SU-DHL-6 (cell line): ENCODE measurements at regions not wholly inside any gene's neighbourhood (a gene's known extent, or its start where the extent isn't known, plus 50 kb on each side); places are given as distances from the start of the nearest gene placed in this dataset.

Experiments
- H2AFZ ChIP-seq: fragments of 200-600 bp; sonication (generic); 2 replicates; pipeline ENCODE4 v1.6.1; 2014; ENCODE audit warnings: low read depth, mild to moderate bottlenecking, moderate library complexity, mixed read lengths, antibody characterized with exemption, low read length; ENCODE audit not compliant: severe bottlenecking
- H3F3A ChIP-seq: fragments of 200-600 bp; shearing (Covaris generic); 2 replicates; pipeline ENCODE4 v1.6.0; 2016; ENCODE audit warnings: antibody characterized with exemption, mild to moderate bottlenecking; ENCODE audit not compliant: insufficient read depth
- H3K27ac ChIP-seq: fragments of 200-600 bp; sonication (generic); 2 replicates; pipeline ENCODE4 v1.5.1; 2016; ENCODE audit warnings: low read depth, mild to moderate bottlenecking, low read length, moderate library complexity, mixed read lengths
- H3K27me3 ChIP-seq: fragments of 200-600 bp; sonication (generic), shearing (Covaris generic); 2 replicates; pipeline ENCODE4 v1.6.0; 2014; ENCODE audit warnings: mild to moderate bottlenecking, low read length
- H3K36me3 ChIP-seq: fragments of 200-600 bp; sonication (generic); 2 replicates; pipeline ENCODE4 v1.6.1; 2014; ENCODE audit warnings: mild to moderate bottlenecking, low read length, mixed read lengths
- H3K4me2 ChIP-seq: fragments of 300-600, 200-600 bp; shearing (Covaris generic), sonication (generic); 2 replicates; pipeline ENCODE4 v1.6.0; 2014; ENCODE audit warnings: low read length, low read depth, mild to moderate bottlenecking; ENCODE audit not compliant: poor library complexity, severe bottlenecking
- H3K4me3 ChIP-seq: fragments of 200-600 bp; sonication (generic); 2 replicates; pipeline ENCODE4 v1.5.1; 2014; ENCODE audit warnings: antibody characterized with exemption, low read length, mild to moderate bottlenecking, mixed read lengths; ENCODE audit not compliant: insufficient read depth, poor library complexity, severe bottlenecking
- H3K79me2 ChIP-seq: fragments of 200-600 bp; sonication (generic); 2 replicates; pipeline ENCODE4 v1.6.1; 2014; ENCODE audit warnings: mild to moderate bottlenecking, low read length, moderate library complexity; ENCODE audit not compliant: insufficient read depth
- H3K9ac ChIP-seq: fragments of 200-600 bp; sonication (generic); 2 replicates; pipeline ENCODE4 v1.7.0; 2014; ENCODE audit warnings: mild to moderate bottlenecking, low read length
- H3K9me2 ChIP-seq: fragments of 200-600 bp; sonication (generic); replicated peaks from 2 replicates; pipeline ENCODE4 v1.6.1; 2014; ENCODE audit warnings: low read length; ENCODE audit not compliant: insufficient read depth
- H3K9me3 ChIP-seq: fragments of 200-600 bp; sonication (generic); 2 replicates; pipeline ENCODE4 v1.6.1; 2014; ENCODE audit warnings: low read length, mixed read lengths; ENCODE audit not compliant: insufficient read depth
- H4K20me1 ChIP-seq: fragments of 200-600 bp; sonication (generic); 2 replicates; pipeline ENCODE4 v1.6.1; 2014; ENCODE audit warnings: low read depth, mild to moderate bottlenecking, antibody characterized with exemption, low read length, moderate library complexity, mixed read lengths
- EZH2phosphoT487 ChIP-seq: fragments of 200-600 bp; sonication (generic), shearing (Covaris generic); conservative IDR thresholded peaks from 2 replicates; pipeline ENCODE4 v1.6.1; 2018; ENCODE audit warnings: mild to moderate bottlenecking, antibody characterized with exemption, low read length, moderate library complexity, mixed read lengths
- TF ChIP-seq, protein P1 (sequence below): fragments of 200-600 bp; sonication (generic); IDR thresholded peaks from one replicate; pipeline ENCODE4 v1.5.1; 2017; ENCODE audit warnings: antibody characterized with exemption, mild to moderate bottlenecking, low read length, moderate library complexity; ENCODE audit not compliant: insufficient read depth, poor library complexity, severe bottlenecking

DNA sequence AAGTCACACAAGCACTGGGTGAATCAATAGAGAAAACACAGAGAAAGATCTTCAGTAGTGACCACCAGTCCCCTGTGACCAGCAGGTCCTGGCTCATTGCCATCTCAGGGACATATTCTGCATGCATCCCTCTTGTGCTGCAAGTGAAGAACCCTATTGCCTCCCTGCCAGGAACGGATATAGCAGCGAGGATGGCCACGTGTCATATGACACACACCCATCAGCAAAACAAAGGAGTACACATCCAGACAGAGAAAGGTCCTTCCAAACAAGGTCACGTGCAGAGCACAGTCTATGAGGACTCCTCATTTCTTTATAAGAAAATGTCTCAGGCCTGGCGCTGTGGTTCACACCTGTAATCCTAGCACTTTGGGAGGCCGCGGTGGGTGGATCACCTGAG, 638.4 kb downstream of the FLRT2 start:
- H2AFZ ChIP-seq = no peak overlapping the region
- no peaks in the 10 kb centered on the region for H3F3A ChIP-seq
- no peaks in the 10 kb centered on the region for H3K9me2 ChIP-seq
- no peaks in the 10 kb centered on the region for H3K27me3 ChIP-seq
- no peak overlapping the region for H3K27ac ChIP-seq
- H3K79me2 ChIP-seq = no peaks in the 10 kb centered on the region
- no peak overlapping the region for H3K9ac ChIP-seq
- H3K36me3 ChIP-seq = no peaks in the 10 kb centered on the region
- no peaks in the 10 kb centered on the region for H4K20me1 ChIP-seq
- TF ChIP-seq, protein P1, sequence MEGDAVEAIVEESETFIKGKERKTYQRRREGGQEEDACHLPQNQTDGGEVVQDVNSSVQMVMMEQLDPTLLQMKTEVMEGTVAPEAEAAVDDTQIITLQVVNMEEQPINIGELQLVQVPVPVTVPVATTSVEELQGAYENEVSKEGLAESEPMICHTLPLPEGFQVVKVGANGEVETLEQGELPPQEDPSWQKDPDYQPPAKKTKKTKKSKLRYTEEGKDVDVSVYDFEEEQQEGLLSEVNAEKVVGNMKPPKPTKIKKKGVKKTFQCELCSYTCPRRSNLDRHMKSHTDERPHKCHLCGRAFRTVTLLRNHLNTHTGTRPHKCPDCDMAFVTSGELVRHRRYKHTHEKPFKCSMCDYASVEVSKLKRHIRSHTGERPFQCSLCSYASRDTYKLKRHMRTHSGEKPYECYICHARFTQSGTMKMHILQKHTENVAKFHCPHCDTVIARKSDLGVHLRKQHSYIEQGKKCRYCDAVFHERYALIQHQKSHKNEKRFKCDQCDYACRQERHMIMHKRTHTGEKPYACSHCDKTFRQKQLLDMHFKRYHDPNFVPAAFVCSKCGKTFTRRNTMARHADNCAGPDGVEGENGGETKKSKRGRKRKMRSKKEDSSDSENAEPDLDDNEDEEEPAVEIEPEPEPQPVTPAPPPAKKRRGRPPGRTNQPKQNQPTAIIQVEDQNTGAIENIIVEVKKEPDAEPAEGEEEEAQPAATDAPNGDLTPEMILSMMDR = no peak
- TF ChIP-seq EZH2phosphoT487 = no peak
- no peak overlapping the region for H3K4me3 ChIP-seq
- H3K9me3 ChIP-seq = no peaks in the 10 kb centered on the region
- no peak overlapping the region for H3K4me2 ChIP-seq

DNA sequence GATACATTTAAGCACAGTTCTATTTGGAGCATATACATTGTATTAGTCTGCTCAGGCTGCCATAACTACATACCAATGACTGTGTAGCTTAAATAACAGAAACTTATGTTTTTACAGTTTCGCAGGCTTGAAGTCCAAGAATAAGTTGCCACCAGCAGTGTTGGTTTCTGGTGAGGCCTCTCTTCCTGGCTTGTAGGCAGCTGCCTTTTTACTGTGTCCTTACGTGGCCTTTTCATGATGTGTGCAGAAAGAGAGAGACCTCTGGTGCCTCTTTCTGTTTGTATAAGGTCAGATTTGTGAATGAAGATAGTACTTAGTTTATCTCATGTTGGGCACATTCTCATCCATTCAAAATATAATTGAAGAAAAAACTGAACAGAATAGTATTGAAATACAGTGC, 636.6 kb downstream of the FLRT2 start:
- H3K9ac ChIP-seq = no peak overlapping the region
- no peaks in the 10 kb centered on the region for H4K20me1 ChIP-seq
- H3K27me3 ChIP-seq = no peaks in the 10 kb centered on the region
- H2AFZ ChIP-seq = no peak overlapping the region
- no peaks in the 10 kb centered on the region for H3K79me2 ChIP-seq
- no peak overlapping the region for H3K27ac ChIP-seq
- H3F3A ChIP-seq = no peaks in the 10 kb centered on the region
- H3K4me2 ChIP-seq = no peak overlapping the region
- no peak overlapping the region for H3K4me3 ChIP-seq
- no peaks in the 10 kb centered on the region for H3K36me3 ChIP-seq
- H3K9me3 ChIP-seq = no peaks in the 10 kb centered on the region
- H3K9me2 ChIP-seq = no peaks in the 10 kb centered on the region
- TF ChIP-seq, protein P1 = no peak
- TF ChIP-seq EZH2phosphoT487 = no peak

DNA sequence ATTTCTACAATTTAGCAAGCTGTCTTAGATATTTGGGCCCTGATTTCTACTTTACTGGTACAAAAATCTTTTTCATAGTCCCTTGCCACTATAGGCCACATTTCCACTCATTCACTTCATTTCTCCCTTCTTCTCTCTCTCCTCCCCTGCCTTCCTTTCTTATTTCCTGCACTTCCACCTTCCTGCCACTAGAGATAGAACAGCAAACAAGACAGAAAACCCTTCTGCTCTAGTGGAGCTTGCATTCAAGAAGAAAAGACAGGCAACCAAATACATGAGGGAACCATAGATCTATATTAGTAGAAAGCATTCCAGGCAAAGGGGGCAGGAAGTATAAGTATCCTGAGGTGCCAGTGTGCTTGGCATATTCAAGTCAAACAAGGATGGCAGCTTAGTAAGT, 623.5 kb downstream of the FLRT2 start:
- H3K36me3 ChIP-seq = no peaks in the 10 kb centered on the region
- no peak overlapping the region for H3K4me2 ChIP-seq
- no peak overlapping the region for H3K27ac ChIP-seq
- H3K9me3 ChIP-seq = no peaks in the 10 kb centered on the region; the same call in 1 of the 2 replicates
- H3K9me2 ChIP-seq = no peaks in the 10 kb centered on the region
- H3K4me3 ChIP-seq = no peak overlapping the region
- H2AFZ ChIP-seq = no peak overlapping the region
- no peaks in the 10 kb centered on the region for H3K79me2 ChIP-seq
- no peak overlapping the region for H3K9ac ChIP-seq
- TF ChIP-seq, protein P1 = no peak
- no peak for TF ChIP-seq EZH2phosphoT487
- H3F3A ChIP-seq = no peaks in the 10 kb centered on the region
- H4K20me1 ChIP-seq = no peaks in the 10 kb centered on the region
- no peaks in the 10 kb centered on the region for H3K27me3 ChIP-seq

DNA sequence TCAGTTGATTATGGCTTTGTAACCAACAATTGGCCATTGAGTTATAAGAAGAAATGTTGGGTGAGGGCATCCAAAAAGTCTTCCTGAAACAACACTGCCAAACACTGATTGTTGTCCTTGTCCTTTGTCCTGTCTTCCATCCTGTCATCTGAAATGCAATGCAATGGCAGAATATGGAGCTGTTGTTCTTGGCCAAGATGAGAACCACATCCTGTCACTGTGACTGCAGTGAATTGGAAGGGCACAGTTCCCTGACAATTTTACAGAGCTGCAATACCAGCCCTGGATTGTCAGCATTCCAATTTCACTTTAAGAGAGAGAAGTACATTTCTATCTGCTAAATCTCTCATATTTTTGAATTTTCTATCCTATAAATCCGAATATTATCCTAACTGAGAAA, 613.3 kb downstream of the FLRT2 start:
- H3K36me3 ChIP-seq = no peaks in the 10 kb centered on the region
- H3K9ac ChIP-seq = no peak overlapping the region
- H3K27ac ChIP-seq = no peak overlapping the region
- TF ChIP-seq, protein P1 = no peak
- TF ChIP-seq EZH2phosphoT487 = no peak
- no peaks in the 10 kb centered on the region for H3K27me3 ChIP-seq
- no peak overlapping the region for H3K4me3 ChIP-seq
- H2AFZ ChIP-seq = no peak overlapping the region
- no peaks in the 10 kb centered on the region for H3K79me2 ChIP-seq
- no peaks in the 10 kb centered on the region for H3F3A ChIP-seq
- no peaks in the 10 kb centered on the region for H3K9me2 ChIP-seq
- no peak overlapping the region for H3K4me2 ChIP-seq
- H4K20me1 ChIP-seq = no peaks in the 10 kb centered on the region
- H3K9me3 ChIP-seq = no peaks in the 10 kb centered on the region
